BE2C (cell line): ENCODE measurements at regions not wholly inside any gene's neighbourhood (a gene's known extent, or its start where the extent isn't known, plus 50 kb on each side); places are given as distances from the start of the nearest gene placed in this dataset.

Experiments
- DNase-seq: peaks from one replicate; pipeline ENCODE4 v3.0.0-alpha.2; 2020
- H3K27me3 ChIP-seq: fragments of 250-450 bp; sonication (Bioruptor Pico); 2 replicates; pipeline ENCODE4 v1.5.1; 2020; ENCODE audit warnings: mild to moderate bottlenecking
- H3K36me3 ChIP-seq: fragments of 250-450 bp; sonication (Bioruptor Pico); 2 replicates; pipeline ENCODE4 v1.5.1; 2020; ENCODE audit warnings: mild to moderate bottlenecking
- H3K4me1 ChIP-seq: fragments of 250-450 bp; sonication (Bioruptor Pico); 2 replicates; pipeline ENCODE4 v1.5.1; 2020
- H3K4me3 ChIP-seq: 2 replicates; pipeline ENCODE4 v1.5.1; 2011; ENCODE audit warnings: low read depth, low read length
- H3K9me3 ChIP-seq: fragments of 250-450 bp; sonication (Bioruptor Pico); 2 replicates; pipeline ENCODE4 v1.5.1; 2020
- CTCF ChIP-seq: IDR thresholded peaks from 2 replicates; pipeline ENCODE4 v1.5.1; 2012; ENCODE audit warnings: mild to moderate bottlenecking, low read depth, low read length

GRCh38 chr18:71168557-71169145 is 879.8 kb downstream of the SOCS6 start:
- H3K9me3 ChIP-seq, result no peaks in the 10 kb centered on the region
- DNase-seq, result no peak
- no peak overlapping the region for H3K4me3 ChIP-seq
- no peaks in the 10 kb centered on the region for H3K36me3 ChIP-seq
- no peaks in the 10 kb centered on the region for H3K27me3 ChIP-seq
- H3K4me1 ChIP-seq, result no peaks in the 10 kb centered on the region
- TF ChIP-seq CTCF, result no peak

GRCh38 chr18:71136487-71136886 is 847.6 kb downstream of the SOCS6 start:
- Histone ChIP-seq H3K4me3 (no peak overlapping the region), H3K9me3 (no peaks in the 10 kb centered on the region), H3K4me1 (no peaks in the 10 kb centered on the region), H3K36me3 (no peaks in the 10 kb centered on the region), H3K27me3 (no peaks in the 10 kb centered on the region)
- no peak for DNase-seq
- TF ChIP-seq CTCF, result no peak

GRCh38 chr18:71134122-71134521 is 845.3 kb downstream of the SOCS6 start:
- no peaks in the 10 kb centered on the region for H3K9me3 ChIP-seq
- H3K4me3 ChIP-seq, result no peak overlapping the region
- no peak for TF ChIP-seq CTCF
- DNase-seq, result no peak
- H3K36me3 ChIP-seq, result no peaks in the 10 kb centered on the region
- no peaks in the 10 kb centered on the region for H3K27me3 ChIP-seq
- no peaks in the 10 kb centered on the region for H3K4me1 ChIP-seq

- no peak for DNase-seq
- Histone ChIP-seq H3K36me3 (no peaks in the 10 kb centered on the region), H3K27me3 (no peaks in the 10 kb centered on the region), H3K4me3 (no peak overlapping the region), H3K4me1 (no peaks in the 10 kb centered on the region), H3K9me3 (no peaks in the 10 kb centered on the region)
- TF ChIP-seq CTCF, result no peak
These were observed 843.1 kb downstream of the SOCS6 start for GRCh38 chr18:71131918-71132317.

- TF ChIP-seq CTCF, result no peak
- no peak overlapping the region for H3K4me3 ChIP-seq
These were observed 841.5 kb downstream of the SOCS6 start for GRCh38 chr18:71130351-71130750.

GRCh38 chr18:71125581-71125980 is 836.7 kb downstream of the SOCS6 start:
- Histone ChIP-seq H3K4me3 (no peak overlapping the region), H3K36me3 (no peaks in the 10 kb centered on the region), H3K9me3 (no peaks in the 10 kb centered on the region), H3K4me1 (no peaks in the 10 kb centered on the region), H3K27me3 (no peaks in the 10 kb centered on the region)
- DNase-seq, result no peak
- TF ChIP-seq CTCF, result no peak

More at GRCh38 chr18:71130351-71130750, 841.5 kb downstream of the SOCS6 start:
- no peaks in the 10 kb centered on the region for H3K36me3 ChIP-seq
- no peaks in the 10 kb centered on the region for H3K27me3 ChIP-seq
- DNase-seq, result no peak
- H3K9me3 ChIP-seq, result no peaks in the 10 kb centered on the region
- no peaks in the 10 kb centered on the region for H3K4me1 ChIP-seq
